GM18508 (cell line): ENCODE measurements at regions not wholly inside any gene's neighbourhood (a gene's known extent, or its start where the extent isn't known, plus 50 kb on each side); places are given as distances from the start of the nearest gene placed in this dataset.

Experiments
- ATAC-seq: cut with Tn5 transposase; IDR thresholded peaks from one replicate; pipeline ENCODE4 v1.9.1; 2021; ENCODE audit warnings: moderate number of reproducible peaks; ENCODE audit not compliant: insufficient read depth, unreplicated experiment

GRCh38 chr10:44765299-44765698 lies 145.8 kb upstream of the TMEM72 start:
- ATAC-seq = no peak

- ATAC-seq = no peak
These were observed 144.5 kb upstream of the TMEM72 start for GRCh38 chr10:44766631-44767030.

GRCh38 chr10:44769450-44769849 lies 141.7 kb upstream of the TMEM72 start:
- ATAC-seq = no peak

- no peak for ATAC-seq
These were observed 139.7 kb upstream of the TMEM72 start for GRCh38 chr10:44771233-44771995.

GRCh38 chr10:44773565-44773964 lies 137.6 kb upstream of the TMEM72 start:
- no peak for ATAC-seq

- ATAC-seq = no peak
These were observed 136.3 kb upstream of the TMEM72 start for GRCh38 chr10:44774676-44775401.

- no peak for ATAC-seq
These were observed 135.8 kb upstream of the TMEM72 start for GRCh38 chr10:44775402-44775741.

- no peak for ATAC-seq
These were observed 135.0 kb upstream of the TMEM72 start for GRCh38 chr10:44776181-44776580.

- ATAC-seq = no peak
These were observed 131.6 kb upstream of the TMEM72 start for GRCh38 chr10:44779511-44779910.

GRCh38 chr10:44780426-44780825 lies 130.7 kb upstream of the TMEM72 start:
- no peak for ATAC-seq

GRCh38 chr10:44781131-44781530 lies 130.0 kb upstream of the TMEM72 start:
- ATAC-seq = no peak

- no peak for ATAC-seq
These were observed 124.8 kb upstream of the TMEM72 start for GRCh38 chr10:44786286-44786850.

- no peak for ATAC-seq
These were observed 123.6 kb upstream of the TMEM72 start for GRCh38 chr10:44787480-44788075.

- ATAC-seq = no peak
These were observed 122.7 kb upstream of the TMEM72 start for GRCh38 chr10:44788147-44789129.

GRCh38 chr10:44792119-44792775 lies 118.9 kb upstream of the TMEM72 start:
- ATAC-seq = no peak

- ATAC-seq = no peak
These were observed 111.2 kb upstream of the TMEM72 start for GRCh38 chr10:44799966-44800365.

- ATAC-seq = no peak
These were observed 109.5 kb upstream of the TMEM72 start for GRCh38 chr10:44801383-44802327.

GRCh38 chr10:44803862-44804261 lies 107.3 kb upstream of the TMEM72 start:
- ATAC-seq = no peak
